ENCODE measurements at regions not wholly inside any gene's neighbourhood (a gene's known extent, or its start where the extent isn't known, plus 50 kb on each side); places are given as distances from the start of the nearest gene placed in this dataset.

DNA sequence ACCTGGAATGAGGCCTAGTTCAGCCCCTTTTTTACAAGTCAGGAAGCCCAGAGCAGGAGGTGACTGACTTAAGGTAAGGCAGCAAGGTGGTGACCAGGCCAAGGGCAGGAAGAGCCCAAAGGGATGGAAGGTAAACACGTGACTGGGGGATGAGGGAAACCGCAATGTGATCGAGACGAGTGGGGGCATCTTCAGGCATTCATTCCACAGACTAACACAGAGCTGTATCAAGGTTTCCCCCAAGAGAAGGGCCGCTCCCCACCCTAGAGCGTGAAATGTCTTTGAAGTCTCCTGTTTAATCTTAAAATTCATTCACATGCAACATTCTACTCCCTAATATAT lies 76.3 kb upstream of the PIM1 start:
- TF ChIP-seq, protein P1, sequence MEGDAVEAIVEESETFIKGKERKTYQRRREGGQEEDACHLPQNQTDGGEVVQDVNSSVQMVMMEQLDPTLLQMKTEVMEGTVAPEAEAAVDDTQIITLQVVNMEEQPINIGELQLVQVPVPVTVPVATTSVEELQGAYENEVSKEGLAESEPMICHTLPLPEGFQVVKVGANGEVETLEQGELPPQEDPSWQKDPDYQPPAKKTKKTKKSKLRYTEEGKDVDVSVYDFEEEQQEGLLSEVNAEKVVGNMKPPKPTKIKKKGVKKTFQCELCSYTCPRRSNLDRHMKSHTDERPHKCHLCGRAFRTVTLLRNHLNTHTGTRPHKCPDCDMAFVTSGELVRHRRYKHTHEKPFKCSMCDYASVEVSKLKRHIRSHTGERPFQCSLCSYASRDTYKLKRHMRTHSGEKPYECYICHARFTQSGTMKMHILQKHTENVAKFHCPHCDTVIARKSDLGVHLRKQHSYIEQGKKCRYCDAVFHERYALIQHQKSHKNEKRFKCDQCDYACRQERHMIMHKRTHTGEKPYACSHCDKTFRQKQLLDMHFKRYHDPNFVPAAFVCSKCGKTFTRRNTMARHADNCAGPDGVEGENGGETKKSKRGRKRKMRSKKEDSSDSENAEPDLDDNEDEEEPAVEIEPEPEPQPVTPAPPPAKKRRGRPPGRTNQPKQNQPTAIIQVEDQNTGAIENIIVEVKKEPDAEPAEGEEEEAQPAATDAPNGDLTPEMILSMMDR (IDR thresholded peaks at IDR 0.05; ENCODE audit: low read depth, low read length, poor library complexity, severe bottlenecking): no peak
- no peak for TF ChIP-seq EZH2phosphoT487 (IDR thresholded peaks at IDR 0.05; ENCODE audit: borderline replicate concordance, low read length)
- no peaks in the 10 kb centered on the region for H3K4me1 ChIP-seq (ENCODE audit: control insufficient read depth, low read length)
- no peak overlapping the region for H3K27ac ChIP-seq (ENCODE audit: low read depth, low read length)

DNA sequence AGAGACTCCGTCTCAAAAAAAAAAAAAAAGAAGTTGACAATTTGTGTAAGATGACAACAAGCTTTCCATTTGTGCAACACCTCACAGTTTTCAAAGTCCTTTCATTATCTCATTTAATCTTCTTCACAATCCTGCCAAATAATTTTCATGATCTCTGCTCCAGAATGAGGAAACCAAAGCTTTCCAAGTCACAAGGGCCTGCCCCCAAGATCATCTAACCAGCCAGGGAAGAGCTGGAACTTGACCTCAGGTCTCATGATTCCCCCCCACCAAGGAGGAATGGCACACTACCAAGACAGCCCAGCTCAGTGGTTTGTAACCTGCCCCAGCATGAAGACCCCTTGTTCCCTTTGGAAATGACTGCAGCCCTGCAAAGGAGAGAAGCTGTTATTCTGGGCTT lies 74.0 kb upstream of the PIM1 start:
- no peak overlapping the region for H3K4me2 ChIP-seq (ENCODE audit: low read length)
- H3K4me1 ChIP-seq (ENCODE audit: control insufficient read depth, low read length): peaks cover 7% of the 10 kb centered on the region
- H3K79me2 ChIP-seq (ENCODE audit: control insufficient read depth, low read length): no peaks in the 10 kb centered on the region
- peaks cover 8% of the 10 kb centered on the region for H3F3A ChIP-seq (ENCODE audit: control insufficient read depth, insufficient read depth)
- H3K9me3 ChIP-seq (ENCODE audit: control insufficient read depth, insufficient read depth, low read length): no peaks in the 10 kb centered on the region
- no peak overlapping the region for H3K4me3 ChIP-seq (ENCODE audit: low read length)
- TF ChIP-seq, protein P1 (IDR thresholded peaks at IDR 0.05; ENCODE audit: low read depth, low read length, poor library complexity, severe bottlenecking): no peak
- H3K27ac ChIP-seq (ENCODE audit: low read depth, low read length): no peak overlapping the region
- H3K36me3 ChIP-seq (ENCODE audit: control insufficient read depth, low read length): no peaks in the 10 kb centered on the region
- no peaks in the 10 kb centered on the region for H3K27me3 ChIP-seq (ENCODE audit: control insufficient read depth, low read length)
- H4K20me1 ChIP-seq (ENCODE audit: control insufficient read depth, insufficient read depth, low read depth, low read length): no peaks in the 10 kb centered on the region
- H3K9me2 ChIP-seq (replicated peaks; ENCODE audit: control insufficient read depth, low read length): no peaks in the 10 kb centered on the region

More for the DNA sequence above, 76.3 kb upstream of the PIM1 start:
- no peaks in the 10 kb centered on the region for H3K9me3 ChIP-seq (ENCODE audit: control insufficient read depth, insufficient read depth, low read length)
- H3K9me2 ChIP-seq (replicated peaks; ENCODE audit: control insufficient read depth, low read length): no peaks in the 10 kb centered on the region
- no peaks in the 10 kb centered on the region for H3K79me2 ChIP-seq (ENCODE audit: control insufficient read depth, low read length)
- no peaks in the 10 kb centered on the region for H4K20me1 ChIP-seq (ENCODE audit: control insufficient read depth, insufficient read depth, low read depth, low read length)
- H3K36me3 ChIP-seq (ENCODE audit: control insufficient read depth, low read length): no peaks in the 10 kb centered on the region
- no peak overlapping the region for H3K4me2 ChIP-seq (ENCODE audit: low read length)
- H3F3A ChIP-seq (ENCODE audit: control insufficient read depth, insufficient read depth): no peaks in the 10 kb centered on the region; the same call in 1 of the 2 replicates
- H3K4me3 ChIP-seq (ENCODE audit: low read length): no peak overlapping the region
- H3K27me3 ChIP-seq (ENCODE audit: control insufficient read depth, low read length): no peaks in the 10 kb centered on the region

DNA sequence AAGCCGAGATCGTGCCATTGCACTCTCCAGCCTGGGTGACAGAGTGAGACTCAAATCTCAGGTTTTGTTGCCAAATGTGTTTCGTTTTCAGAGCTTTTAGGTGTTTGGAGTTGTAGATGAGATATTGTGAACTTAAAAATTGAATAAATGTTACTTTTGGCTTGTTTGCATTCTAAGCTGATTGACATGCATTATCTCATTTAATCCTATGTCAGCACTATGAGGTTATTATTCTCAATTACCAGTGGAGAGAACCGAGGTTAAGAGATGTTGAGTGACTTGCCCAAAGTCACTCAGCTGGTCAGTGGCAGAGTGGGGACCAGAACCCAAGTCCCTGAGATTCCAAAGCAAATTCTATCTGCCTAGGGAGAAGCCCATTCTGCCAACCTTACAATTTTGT lies 72.6 kb upstream of the PIM1 start:
- Histone ChIP-seq H3K4me1 (ENCODE audit: control insufficient read depth, low read length) (peaks cover 20% of the 10 kb centered on the region), H3K27ac (ENCODE audit: low read depth, low read length) (no peak overlapping the region), H3K9me2 (replicated peaks; ENCODE audit: control insufficient read depth, low read length) (no peaks in the 10 kb centered on the region), H3K79me2 (ENCODE audit: control insufficient read depth, low read length) (no peaks in the 10 kb centered on the region), H4K20me1 (ENCODE audit: control insufficient read depth, insufficient read depth, low read depth, low read length) (no peaks in the 10 kb centered on the region), H3K4me3 (ENCODE audit: low read length) (no peak overlapping the region), H3K36me3 (ENCODE audit: control insufficient read depth, low read length) (no peaks in the 10 kb centered on the region), H3K9me3 (ENCODE audit: control insufficient read depth, insufficient read depth, low read length) (no peaks in the 10 kb centered on the region), H3F3A (ENCODE audit: control insufficient read depth, insufficient read depth) (peaks cover 12% of the 10 kb centered on the region), H3K27me3 (ENCODE audit: control insufficient read depth, low read length) (no peaks in the 10 kb centered on the region), H3K4me2 (ENCODE audit: low read length) (no peak overlapping the region)
- TF ChIP-seq EZH2phosphoT487 (IDR thresholded peaks at IDR 0.05; ENCODE audit: borderline replicate concordance, low read length): no peak
- TF ChIP-seq, protein P1 (IDR thresholded peaks at IDR 0.05; ENCODE audit: low read depth, low read length, poor library complexity, severe bottlenecking): no peak

DNA sequence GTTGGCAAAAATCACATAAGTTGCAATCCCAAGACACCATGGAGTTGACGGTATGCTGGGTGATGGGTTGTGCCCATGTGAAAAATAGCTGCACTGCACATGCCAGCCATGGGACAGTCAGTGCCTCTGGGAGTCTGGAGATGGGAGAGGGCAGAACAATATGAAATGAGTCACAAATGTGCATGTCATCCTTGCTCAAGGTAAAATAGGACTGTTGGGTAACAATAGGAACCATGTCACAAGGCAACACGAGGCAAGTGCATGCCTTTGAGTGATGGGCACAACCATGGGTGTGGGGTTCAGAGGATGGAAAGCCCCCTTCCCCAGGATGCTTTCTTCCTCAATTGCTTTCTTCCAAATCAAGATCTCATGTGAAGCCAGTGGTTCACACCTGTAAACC lies 70.5 kb upstream of the PIM1 start:
- H3K36me3 ChIP-seq (ENCODE audit: control insufficient read depth, low read length): no peaks in the 10 kb centered on the region
- TF ChIP-seq, protein P1 (IDR thresholded peaks at IDR 0.05; ENCODE audit: low read depth, low read length, poor library complexity, severe bottlenecking): no peak
- no peak for TF ChIP-seq EZH2phosphoT487 (IDR thresholded peaks at IDR 0.05; ENCODE audit: borderline replicate concordance, low read length)
- no peaks in the 10 kb centered on the region for H3K9me3 ChIP-seq (ENCODE audit: control insufficient read depth, insufficient read depth, low read length)
- H3K4me3 ChIP-seq (ENCODE audit: low read length): no peak overlapping the region
- H3F3A ChIP-seq (ENCODE audit: control insufficient read depth, insufficient read depth): peaks cover 22% of the 10 kb centered on the region
- no peaks in the 10 kb centered on the region for H3K79me2 ChIP-seq (ENCODE audit: control insufficient read depth, low read length)
- H4K20me1 ChIP-seq (ENCODE audit: control insufficient read depth, insufficient read depth, low read depth, low read length): no peaks in the 10 kb centered on the region
- no peak overlapping the region for H3K27ac ChIP-seq (ENCODE audit: low read depth, low read length)
- no peaks in the 10 kb centered on the region for H3K27me3 ChIP-seq (ENCODE audit: control insufficient read depth, low read length)
- H3K9me2 ChIP-seq (replicated peaks; ENCODE audit: control insufficient read depth, low read length): no peaks in the 10 kb centered on the region
- H3K4me1 ChIP-seq (ENCODE audit: control insufficient read depth, low read length): peaks cover 41% of the 10 kb centered on the region
- no peak overlapping the region for H3K4me2 ChIP-seq (ENCODE audit: low read length)

Data from DOHH2 (cell line).